Pancreas (tissue), 10 donors: ENCODE measurements at regions not wholly inside any gene's neighbourhood (a gene's known extent, or its start where the extent isn't known, plus 50 kb on each side); places are given as distances from the start of the nearest gene placed in this dataset.
"Not testable (repeated sequence)": the region's sequence is repeated elsewhere in the genome, so short reads cannot be mapped to it uniquely, and the experiment has no call there.

Source experiments
- ATAC-seq, 4 donors: fragments of 200-7000 bp; cut with Tn5 transposase; one replicate each; pipeline versions ENCODE4 v1.8.0 to v1.9.1; 2020; ENCODE audit warnings: mild to moderate bottlenecking in 4 of 4, moderate library complexity in 4 of 4
- DNase-seq, 6 donors: peaks; one replicate each; pipeline ENCODE4 v3.0.0-alpha.2; 2020
- FAIRE-seq: peaks from 2 replicates; lab custom pipeline; 2012; peaks lifted over from hg19 to GRCh38; lab: Jason Lieb, UNC
- H3K27ac ChIP-seq, 4 donors: fragments of 200-600 bp; sonication (generic); 1 replicate in 3 of 4; 2 replicates in 1 of 4; pipeline versions ENCODE4 v1.5.0 to v1.8.0; 2020
- H3K27me3 ChIP-seq, 4 donors: fragments of 200-600 bp; one replicate each; pipeline ENCODE4 v1.8.0; 2021
- H3K36me3 ChIP-seq, 3 donors: fragments of 200-600 bp; sonication (generic) in 1 of 3; one replicate each; pipeline versions ENCODE4 v1.5.0 to v1.8.0; 2020 to 2021
- H3K4me1 ChIP-seq, 3 donors: fragments of 200-600 bp; one replicate each; pipeline ENCODE4 v1.8.0; 2021
- H3K4me3 ChIP-seq, 4 donors: fragments of 200-600 bp; sonication (generic) in 2 of 4; one replicate each; pipeline versions ENCODE4 v1.5.0 to v1.8.0; 2020 to 2021
- H3K9me3 ChIP-seq, 4 donors: fragments of 200-600 bp; one replicate each; pipeline ENCODE4 v1.8.0; 2021
- WGBS, 2 donors: extraction: QIAGEN DNeasy Blood & Tissue Kit; methylation state at CpG; one replicate each; pipeline ENCODE4 v1.1.7; 2013; 5-methylcytosine and 5-hydroxymethylcytosine counted together
- intact Hi-C, 3 donors: fragments of 100-400 bp; cut with DNase I; formaldehyde crosslinking; loops; one replicate each; pipeline versions ENCODE4 v1.11.1 to v1.14.2; 2022
- TF ChIP-seq, protein P1 (sequence below), 4 donors: fragments of 200-600 bp; sonication (generic) in 3 of 4; IDR thresholded peaks; one replicate each; pipeline versions ENCODE4 v1.5.0 to v1.8.0; 2021; ENCODE audit warnings: antibody characterized with exemption in 4 of 4
- donor health status: healthy with polysubstance abuse.
- donor health status: DM: no; HTN: no; CAD: no; lungs with moderate emphysema.
- donor health status: DM: no; HTN: no; CAD: no.
- donor health status: control.
- donor health status: control.
- donor health status: Bipolar disorder and iron deficiency.
- donor health status: DM: yes; HTN: yes; CAD: no.
- donor health status: DM: no; HTN: no; CAD: no.
- donor health status: DM: no; HTN: no; CAD: no.
- donor health status: DM: yes; HTN: yes; CAD: no.

GRCh38 chrX:3806630-3807029 is 93.2 kb upstream of the PRKX start:
- FAIRE-seq = no peak
- Histone ChIP-seq H3K36me3 (no peaks in the 10 kb centered on the region), H3K27ac (no peak overlapping the region), H3K4me3 (no peak overlapping the region), H3K9me3 (no peaks in the 10 kb centered on the region), H3K27me3 (peaks cover 0 to 19% (median 0%) of the 10 kb centered on the region in 4 donors), H3K4me1 (no peaks in the 10 kb centered on the region)
- no peak for DNase-seq
- TF ChIP-seq, protein P1, sequence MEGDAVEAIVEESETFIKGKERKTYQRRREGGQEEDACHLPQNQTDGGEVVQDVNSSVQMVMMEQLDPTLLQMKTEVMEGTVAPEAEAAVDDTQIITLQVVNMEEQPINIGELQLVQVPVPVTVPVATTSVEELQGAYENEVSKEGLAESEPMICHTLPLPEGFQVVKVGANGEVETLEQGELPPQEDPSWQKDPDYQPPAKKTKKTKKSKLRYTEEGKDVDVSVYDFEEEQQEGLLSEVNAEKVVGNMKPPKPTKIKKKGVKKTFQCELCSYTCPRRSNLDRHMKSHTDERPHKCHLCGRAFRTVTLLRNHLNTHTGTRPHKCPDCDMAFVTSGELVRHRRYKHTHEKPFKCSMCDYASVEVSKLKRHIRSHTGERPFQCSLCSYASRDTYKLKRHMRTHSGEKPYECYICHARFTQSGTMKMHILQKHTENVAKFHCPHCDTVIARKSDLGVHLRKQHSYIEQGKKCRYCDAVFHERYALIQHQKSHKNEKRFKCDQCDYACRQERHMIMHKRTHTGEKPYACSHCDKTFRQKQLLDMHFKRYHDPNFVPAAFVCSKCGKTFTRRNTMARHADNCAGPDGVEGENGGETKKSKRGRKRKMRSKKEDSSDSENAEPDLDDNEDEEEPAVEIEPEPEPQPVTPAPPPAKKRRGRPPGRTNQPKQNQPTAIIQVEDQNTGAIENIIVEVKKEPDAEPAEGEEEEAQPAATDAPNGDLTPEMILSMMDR (IDR thresholded peaks at IDR 0.05) = no peak
- no peak for ATAC-seq
- intact Hi-C loops = no loop called here
- WGBS, 2 donors = 12 to 16% methylated on average over 10 of the region's 10 CpGs

- WGBS, 2 donors = 60 to 68% methylated on average over 4 of the region's 4 CpGs
Measured at GRCh38 chrX:3803713-3804112, 90.3 kb upstream of the PRKX start.

GRCh38 chrX:3803305-3803704 is 89.9 kb upstream of the PRKX start:
- 61 to 74% methylated on average over 5 of the region's 5 CpGs for WGBS, 2 donors
- intact Hi-C loops = no loop called here
- FAIRE-seq = no peak

More at GRCh38 chrX:3803713-3804112, 90.3 kb upstream of the PRKX start:
- TF ChIP-seq, protein P1 (IDR thresholded peaks at IDR 0.05) = no peak
- H3K36me3 ChIP-seq = no peaks in the 10 kb centered on the region
- H3K9me3 ChIP-seq = no peaks in the 10 kb centered on the region
- ATAC-seq = no peak
- peaks cover 0 to 19% (median 0%) of the 10 kb centered on the region in 4 donors for H3K27me3 ChIP-seq
- intact Hi-C loops = no loop called here
- no peak overlapping the region for H3K4me3 ChIP-seq
- H3K27ac ChIP-seq = no peak overlapping the region
- no peak for FAIRE-seq
- no peaks in the 10 kb centered on the region for H3K4me1 ChIP-seq
- no peak for DNase-seq

GRCh38 chrX:3795411-3795810 is 82.0 kb upstream of the PRKX start:
- H3K36me3 ChIP-seq, H3K4me3 ChIP-seq, intact Hi-C loops, H3K27ac ChIP-seq, DNase-seq, ATAC-seq, H3K4me1 ChIP-seq, H3K27me3 ChIP-seq, FAIRE-seq, H3K9me3 ChIP-seq: not testable (repeated sequence)
- WGBS, 2 donors = 68 to 70% methylated on average over 4 of the region's 4 CpGs

More at GRCh38 chrX:3803305-3803704, 89.9 kb upstream of the PRKX start:
- Histone ChIP-seq H3K27me3 (peaks cover 0 to 19% (median 0%) of the 10 kb centered on the region in 4 donors), H3K4me1 (no peaks in the 10 kb centered on the region), H3K27ac (no peak overlapping the region), H3K4me3 (no peak overlapping the region), H3K9me3 (no peaks in the 10 kb centered on the region), H3K36me3 (no peaks in the 10 kb centered on the region)
- no peak for DNase-seq
- ATAC-seq = no peak
- TF ChIP-seq, protein P1 (IDR thresholded peaks at IDR 0.05) = no peak

GRCh38 chrX:3791449-3791848 is 78.0 kb upstream of the PRKX start:
- WGBS, 2 donors = 81 to 84% methylated on average over 11 of the region's 11 CpGs
- H3K27ac ChIP-seq = no peak overlapping the region
- H3K36me3 ChIP-seq = no peaks in the 10 kb centered on the region
- H3K27me3 ChIP-seq = peaks cover 0 to 4% (median 0%) of the 10 kb centered on the region in 4 donors
- no peak overlapping the region for H3K4me3 ChIP-seq
- intact Hi-C loops = no loop called here
- H3K4me1 ChIP-seq = no peaks in the 10 kb centered on the region
- no peak for ATAC-seq
- DNase-seq = no peak
- H3K9me3 ChIP-seq = no peaks in the 10 kb centered on the region
- TF ChIP-seq, protein P1 (IDR thresholded peaks at IDR 0.05) = no peak
- no peak for FAIRE-seq
